Head of caudate nucleus (tissue), 42 donors: ENCODE measurements at regions not wholly inside any gene's neighbourhood (a gene's known extent, or its start where the extent isn't known, plus 50 kb on each side); places are given as distances from the start of the nearest gene placed in this dataset.
"Not testable (repeated sequence)": the region's sequence is repeated elsewhere in the genome, so short reads cannot be mapped to it uniquely, and the experiment has no call there.

Source experiments
- DNase-seq, 42 donors: peaks; one replicate each; pipeline versions ENCODE4 v3.0.0 to v3.0.0-alpha.2; 2020 to 2021; ENCODE audit warnings: mixed read lengths in 7 of 42
- intact Hi-C: fragments of 100-400 bp; cut with DNase I; formaldehyde crosslinking; loops from one replicate; pipeline ENCODE4 v1.15.0; 2022

- intact Hi-C loops, result no loop called here
Measured at GRCh38 chr14:86288336-86288735, 758.4 kb downstream of the FLRT2 start.

GRCh38 chr14:86279405-86279804 is 749.5 kb downstream of the FLRT2 start:
- intact Hi-C loops, result no loop called here
- DNase-seq, result no peak

More at GRCh38 chr14:86288336-86288735, 758.4 kb downstream of the FLRT2 start:
- DNase-seq, result no peak

- intact Hi-C loops, result no loop called here
- DNase-seq, result no peak
Measured at GRCh38 chr14:86257973-86258372, 728.0 kb downstream of the FLRT2 start.

- DNase-seq, result no peak
- intact Hi-C loops, result no loop called here
Measured at GRCh38 chr14:86243158-86243557, 713.2 kb downstream of the FLRT2 start.

GRCh38 chr14:86237733-86238132 is 707.8 kb downstream of the FLRT2 start:
- intact Hi-C loops, result no loop called here
- DNase-seq, result no peak

GRCh38 chr14:86221755-86222154 is 691.8 kb downstream of the FLRT2 start:
- no peak for DNase-seq
- intact Hi-C loops, result no loop called here

GRCh38 chr14:86221000-86221399 is 691.1 kb downstream of the FLRT2 start:
- DNase-seq, result no peak
- intact Hi-C loops, result no loop called here

GRCh38 chr14:86217523-86217922 is 687.6 kb downstream of the FLRT2 start:
- intact Hi-C loops, result no loop called here
- peak in 1 of 42 donors; percentile 11 for DNase-seq

- intact Hi-C loops, result no loop called here
- no peak for DNase-seq
Measured at GRCh38 chr14:86203843-86204242, 673.9 kb downstream of the FLRT2 start.

- no peak for DNase-seq
- intact Hi-C loops, result no loop called here
Measured at GRCh38 chr14:86196471-86196870, 666.5 kb downstream of the FLRT2 start.

GRCh38 chr14:86193756-86194155 is 663.8 kb downstream of the FLRT2 start:
- DNase-seq, result no peak
- intact Hi-C loops, result no loop called here

- DNase-seq, result no peak
- intact Hi-C loops, result no loop called here
Measured at GRCh38 chr14:86179980-86180379, 650.0 kb downstream of the FLRT2 start.

GRCh38 chr14:86168371-86168770 is 638.4 kb downstream of the FLRT2 start:
- intact Hi-C loops, result no loop called here
- no peak for DNase-seq

- intact Hi-C loops, result no loop called here
- DNase-seq, result no peak
Measured at GRCh38 chr14:86166541-86166940, 636.6 kb downstream of the FLRT2 start.

GRCh38 chr14:86153480-86153879 is 623.5 kb downstream of the FLRT2 start:
- intact Hi-C loops, result no loop called here
- DNase-seq, result no peak

- intact Hi-C loops, result no loop called here
Measured at GRCh38 chr14:86143248-86143647, 613.3 kb downstream of the FLRT2 start.

GRCh38 chr14:86141966-86142365 is 612.0 kb downstream of the FLRT2 start:
- intact Hi-C loops, result no loop called here
- DNase-seq, result no peak

More at GRCh38 chr14:86143248-86143647, 613.3 kb downstream of the FLRT2 start:
- no peak for DNase-seq

- intact Hi-C loops, result no loop called here
- DNase-seq, result no peak
Measured at GRCh38 chr14:86129426-86129825, 599.5 kb downstream of the FLRT2 start.

GRCh38 chr14:86124328-86124727 is 594.4 kb downstream of the FLRT2 start:
- DNase-seq, result no peak
- intact Hi-C loops, result no loop called here

GRCh38 chr14:86115972-86116371 is 586.0 kb downstream of the FLRT2 start:
- intact Hi-C loops, result no loop called here
- DNase-seq, result no peak

- intact Hi-C loops, DNase-seq: not testable (repeated sequence)
Measured at GRCh38 chr14:86110871-86111270, 580.9 kb downstream of the FLRT2 start.

GRCh38 chr14:86104691-86105265 is 574.8 kb downstream of the FLRT2 start:
- no peak for DNase-seq
- intact Hi-C loops, result no loop called here
